PC-3 (cell line): ENCODE measurements at regions not wholly inside any gene's neighbourhood (a gene's known extent, or its start where the extent isn't known, plus 50 kb on each side); places are given as distances from the start of the nearest gene placed in this dataset.

Source experiments
- ATAC-seq: fragments of 200-7000 bp; cut with Tn5 transposase; 2 replicates; pipeline ENCODE4 v1.9.1; 2020; ENCODE audit warnings: mild to moderate bottlenecking, moderate library complexity
- BruUV-seq: library from RNA; stranded (reverse); fragments of 400-500 nt; replicated peaks from 2 replicates; lab custom pipeline; 2021; lab: Mats Ljungman, UMichigan
- CTCF ChIA-PET: fragments of 300-600 bp; sonication (Branson Sonifier 250); formaldehyde crosslinking; loops from one replicate; lab custom pipeline; 2022; ENCODE audit warnings: antibody characterized with exemption; lab: Charles Lee
- POLR2A ChIA-PET: fragments of 300-600 bp; sonication (Branson Sonifier 250); formaldehyde crosslinking; loops from one replicate; lab custom pipeline; 2022; ENCODE audit warnings: antibody characterized with exemption; ENCODE audit not compliant: unreplicated experiment; lab: Charles Lee
- DNase-seq: peaks from one replicate; pipeline ENCODE4 v3.0.0-alpha.2; 2015
- H2AFZ ChIP-seq: fragments of 300-600 bp; sonication (generic); 2 replicates; pipeline ENCODE4 v1.6.0; 2016; ENCODE audit warnings: antibody characterized with exemption, low read length
- H3F3A ChIP-seq: fragments of 300-600 bp; sonication (generic); one replicate; pipeline ENCODE4 v1.6.0; 2017; ENCODE audit warnings: antibody characterized with exemption, low read length, control low read depth, mild to moderate bottlenecking; ENCODE audit not compliant: unreplicated experiment
- H3K27ac ChIP-seq: fragments of 300-600 bp; sonication (generic); 2 replicates; pipeline ENCODE4 v1.5.1; 2016; ENCODE audit warnings: mild to moderate bottlenecking, low read length
- H3K27me3 ChIP-seq: fragments of 300-600 bp; sonication (generic); 2 replicates; pipeline ENCODE4 v1.6.1; 2016; ENCODE audit warnings: low read length, mixed read lengths
- H3K36me3 ChIP-seq: fragments of 300-600 bp; sonication (generic); 2 replicates; pipeline ENCODE4 v1.6.1; 2016; ENCODE audit warnings: low read depth, mixed run types, low read length, mixed read lengths
- H3K4me1 ChIP-seq: fragments of 300-600 bp; sonication (generic); 2 replicates; pipeline ENCODE4 v1.5.1; 2016; ENCODE audit warnings: low read length; ENCODE audit not compliant: insufficient read depth
- H3K4me2 ChIP-seq: fragments of 300-600 bp; sonication (generic); 2 replicates; pipeline ENCODE4 v1.6.0; 2016; ENCODE audit warnings: low read length
- H3K4me3 ChIP-seq: fragments of 300-600 bp; sonication (generic); 2 replicates; pipeline ENCODE4 v1.5.1; 2016; ENCODE audit warnings: mild to moderate bottlenecking, low read length, mixed read lengths
- H3K79me2 ChIP-seq: fragments of 300-600 bp; sonication (generic); 2 replicates; pipeline ENCODE4 v1.6.1; 2017; ENCODE audit warnings: low read length, mixed read lengths
- H3K9ac ChIP-seq: fragments of 300-600 bp; sonication (generic); 2 replicates; pipeline ENCODE4 v1.6.0; 2016; ENCODE audit warnings: mild to moderate bottlenecking, low read length
- H3K9me2 ChIP-seq: fragments of 300-600 bp; sonication (generic); replicated peaks from 2 replicates; pipeline ENCODE4 v1.6.1; 2016; ENCODE audit warnings: mixed run types, low read length, mixed read lengths
- H3K9me3 ChIP-seq: fragments of 300-600 bp; sonication (generic); 2 replicates; pipeline ENCODE4 v1.6.1; 2016; ENCODE audit warnings: low read length, mixed read lengths
- H4K20me1 ChIP-seq: fragments of 300-600 bp; sonication (generic); 2 replicates; pipeline ENCODE4 v1.6.1; 2016; ENCODE audit warnings: low read length, mixed read lengths
- EZH2 ChIP-seq: fragments of 300-600 bp; sonication (generic); IDR thresholded peaks from one replicate; pipeline ENCODE4 v1.6.1; 2017; ENCODE audit warnings: antibody characterized with exemption, mild to moderate bottlenecking, low read length; ENCODE audit not compliant: unreplicated experiment
- EZH2phosphoT487 ChIP-seq: fragments of 300-600 bp; sonication (generic); IDR thresholded peaks from 2 replicates; pipeline ENCODE4 v1.6.1; 2018; ENCODE audit warnings: mild to moderate bottlenecking, antibody characterized with exemption, low read length, borderline replicate concordance
- intact Hi-C: fragments of 100-400 bp; cut with micrococcal nuclease; formaldehyde crosslinking; loops from 2 replicates; pipeline ENCODE4 v1.9.0; 2023
- TF ChIP-seq, protein P1 (sequence below): fragments of 300-600 bp; sonication (generic); conservative IDR thresholded peaks from 2 replicates; pipeline ENCODE4 v1.5.1; 2017; ENCODE audit warnings: antibody characterized with exemption, low read depth, mild to moderate bottlenecking, low read length

DNA sequence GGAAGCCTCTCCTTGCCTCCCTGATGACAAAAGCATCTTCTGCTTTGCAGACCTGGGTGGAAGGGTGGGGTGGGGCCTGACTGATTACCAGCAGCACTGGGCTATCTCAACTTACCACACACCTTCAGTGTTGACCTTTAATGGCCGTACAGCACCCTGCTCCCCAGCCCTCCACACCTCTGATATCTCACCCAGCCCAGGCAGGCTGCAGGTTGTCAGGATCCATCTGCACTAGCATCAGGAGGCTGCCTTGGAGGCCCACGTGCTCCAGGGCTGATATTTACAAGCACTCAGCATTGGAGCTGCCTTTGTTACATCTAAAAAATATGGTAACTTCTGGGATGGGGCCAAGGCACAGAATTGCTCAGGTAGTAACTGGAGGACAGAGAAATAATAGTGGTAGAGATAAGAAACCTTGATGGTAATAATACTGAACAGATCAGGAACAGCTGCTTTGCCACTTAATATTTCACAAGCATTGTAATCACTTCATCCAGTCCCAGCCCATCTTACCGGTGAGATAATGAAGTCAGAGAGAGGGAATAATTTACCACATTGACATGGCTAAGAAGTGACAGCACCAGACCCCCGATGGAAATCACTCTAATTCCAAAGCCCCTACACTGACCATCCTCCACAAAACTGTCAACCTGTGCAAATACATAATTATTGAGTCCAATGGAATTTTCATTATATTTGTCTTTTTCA lies 125.2 kb upstream of the RFLNA start:
- intact Hi-C loops = no loop called here
- Histone ChIP-seq H2AFZ (no peak overlapping the region), H3K27ac (no peak overlapping the region), H3K79me2 (no peaks in the 10 kb centered on the region), H4K20me1 (no peaks in the 10 kb centered on the region), H3K4me1 (no peaks in the 10 kb centered on the region), H3K9me3 (0 out of 2 replicates have a peak, but pooled peaks cover 3% of the 10 kb centered on the region), H3K4me2 (no peak overlapping the region), H3F3A (no peaks in the 10 kb centered on the region), H3K36me3 (no peaks in the 10 kb centered on the region), H3K4me3 (no peak overlapping the region), H3K27me3 (peaks cover 54% of the 10 kb centered on the region), H3K9ac (no peak overlapping the region), H3K9me2 (no peaks in the 10 kb centered on the region)
- BruUV-seq = no TSS peak
- TF ChIP-seq, protein P1, sequence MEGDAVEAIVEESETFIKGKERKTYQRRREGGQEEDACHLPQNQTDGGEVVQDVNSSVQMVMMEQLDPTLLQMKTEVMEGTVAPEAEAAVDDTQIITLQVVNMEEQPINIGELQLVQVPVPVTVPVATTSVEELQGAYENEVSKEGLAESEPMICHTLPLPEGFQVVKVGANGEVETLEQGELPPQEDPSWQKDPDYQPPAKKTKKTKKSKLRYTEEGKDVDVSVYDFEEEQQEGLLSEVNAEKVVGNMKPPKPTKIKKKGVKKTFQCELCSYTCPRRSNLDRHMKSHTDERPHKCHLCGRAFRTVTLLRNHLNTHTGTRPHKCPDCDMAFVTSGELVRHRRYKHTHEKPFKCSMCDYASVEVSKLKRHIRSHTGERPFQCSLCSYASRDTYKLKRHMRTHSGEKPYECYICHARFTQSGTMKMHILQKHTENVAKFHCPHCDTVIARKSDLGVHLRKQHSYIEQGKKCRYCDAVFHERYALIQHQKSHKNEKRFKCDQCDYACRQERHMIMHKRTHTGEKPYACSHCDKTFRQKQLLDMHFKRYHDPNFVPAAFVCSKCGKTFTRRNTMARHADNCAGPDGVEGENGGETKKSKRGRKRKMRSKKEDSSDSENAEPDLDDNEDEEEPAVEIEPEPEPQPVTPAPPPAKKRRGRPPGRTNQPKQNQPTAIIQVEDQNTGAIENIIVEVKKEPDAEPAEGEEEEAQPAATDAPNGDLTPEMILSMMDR = no peak
- TF ChIP-seq EZH2 (no peak), EZH2phosphoT487 (no peak)
- POLR2A ChIA-PET = no interaction called here
- CTCF ChIA-PET = no interaction called here
- ATAC-seq = no peak
- DNase-seq = no peak

DNA sequence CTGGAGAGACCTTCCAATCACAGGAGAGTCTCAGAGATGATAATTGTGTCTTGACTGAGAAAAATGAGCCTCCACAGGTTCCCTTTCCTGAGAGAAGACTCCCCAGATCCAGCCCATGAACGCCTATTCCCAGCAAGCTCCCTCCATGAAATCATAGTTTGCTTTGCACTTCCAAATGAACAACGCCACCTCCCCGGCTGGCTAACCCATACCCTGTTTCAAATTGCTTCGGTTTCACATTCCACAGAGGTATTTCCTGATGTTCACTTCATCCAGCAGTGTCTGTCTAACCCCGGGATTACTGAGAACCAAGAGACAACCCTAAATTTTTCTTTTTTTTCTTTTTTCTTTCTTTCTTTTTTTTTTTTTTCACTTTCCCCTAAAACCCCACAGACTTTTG lies 124.1 kb upstream of the RFLNA start:
- H3K9ac ChIP-seq = no peak overlapping the region
- H4K20me1 ChIP-seq = no peaks in the 10 kb centered on the region
- H3K4me2 ChIP-seq = no peak overlapping the region
- no peaks in the 10 kb centered on the region for H3K9me2 ChIP-seq
- H3K9me3 ChIP-seq = 0 out of 2 replicates have a peak, but pooled peaks cover 3% of the 10 kb centered on the region
- TF ChIP-seq, protein P1 = no peak
- TF ChIP-seq EZH2phosphoT487 = no peak
- no peak for TF ChIP-seq EZH2
- H2AFZ ChIP-seq = no peak overlapping the region
- BruUV-seq = no TSS peak
- no peaks in the 10 kb centered on the region for H3K79me2 ChIP-seq
- intact Hi-C loops = no loop called here
- no peak overlapping the region for H3K4me3 ChIP-seq
- no peak overlapping the region for H3K27ac ChIP-seq
- no peaks in the 10 kb centered on the region for H3F3A ChIP-seq
- ChIA-PET POLR2A (no interaction called here), CTCF (no interaction called here)
- no peaks in the 10 kb centered on the region for H3K4me1 ChIP-seq
- DNase-seq (no peak), ATAC-seq (no peak)
- H3K36me3 ChIP-seq = no peaks in the 10 kb centered on the region
- peaks cover 61% of the 10 kb centered on the region for H3K27me3 ChIP-seq

DNA sequence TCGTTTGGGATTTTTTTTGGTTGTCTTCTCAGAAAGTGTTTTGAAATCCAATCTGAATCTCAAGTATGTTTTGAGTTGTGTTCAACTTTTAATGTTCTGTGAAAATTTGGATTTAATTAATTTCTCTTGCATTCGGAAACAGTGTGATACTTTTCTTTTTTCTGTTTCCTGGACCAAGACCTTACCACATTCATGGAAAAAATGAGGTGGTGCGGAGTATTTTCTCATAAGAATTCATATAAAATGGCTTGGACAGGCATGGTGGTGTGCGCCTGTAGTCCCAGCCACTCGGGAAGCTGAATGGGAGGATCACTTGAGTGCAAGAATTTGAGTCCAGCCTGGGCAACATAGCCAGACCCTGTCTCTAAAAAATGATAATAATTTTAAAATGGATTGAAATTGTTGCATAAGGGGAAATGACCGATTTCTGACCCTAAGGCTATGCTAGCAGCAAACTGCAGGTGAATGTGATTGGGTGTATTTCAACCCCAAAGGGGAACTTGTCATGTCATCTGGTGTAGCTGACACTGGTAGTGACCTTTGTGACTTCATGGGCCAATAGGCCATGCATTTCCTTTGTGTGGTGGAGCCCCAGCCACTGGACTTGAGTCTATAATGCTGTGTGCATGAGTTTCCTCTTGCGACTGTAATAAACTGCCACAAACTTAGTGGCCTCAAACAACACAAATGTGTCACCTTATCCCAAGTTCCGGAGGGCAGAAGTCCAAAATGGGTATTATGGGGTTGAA lies 123.5 kb upstream of the RFLNA start:
- H3K4me2 ChIP-seq = no peak overlapping the region
- peaks cover 62% of the 10 kb centered on the region for H3K27me3 ChIP-seq
- no peaks in the 10 kb centered on the region for H3K9me2 ChIP-seq
- H3F3A ChIP-seq = no peaks in the 10 kb centered on the region
- no peak overlapping the region for H3K27ac ChIP-seq
- no peak overlapping the region for H3K9ac ChIP-seq
- intact Hi-C loops = no loop called here
- ATAC-seq = no peak
- ChIA-PET CTCF (no interaction called here), POLR2A (no interaction called here)
- TF ChIP-seq, protein P1 = no peak
- TF ChIP-seq EZH2 = no peak
- no peak for TF ChIP-seq EZH2phosphoT487
- H3K4me1 ChIP-seq = no peaks in the 10 kb centered on the region
- no peak overlapping the region for H2AFZ ChIP-seq
- DNase-seq = no peak
- H3K9me3 ChIP-seq = 0 out of 2 replicates have a peak, but pooled peaks cover 3% of the 10 kb centered on the region
- no TSS peak for BruUV-seq
- no peaks in the 10 kb centered on the region for H3K36me3 ChIP-seq
- H3K4me3 ChIP-seq = no peak overlapping the region
- H3K79me2 ChIP-seq = no peaks in the 10 kb centered on the region
- H4K20me1 ChIP-seq = no peaks in the 10 kb centered on the region
